ENCODE measurements at regions not wholly inside any gene's neighbourhood (a gene's known extent, or its start where the extent isn't known, plus 50 kb on each side); places are given as distances from the start of the nearest gene placed in this dataset.

DNA sequence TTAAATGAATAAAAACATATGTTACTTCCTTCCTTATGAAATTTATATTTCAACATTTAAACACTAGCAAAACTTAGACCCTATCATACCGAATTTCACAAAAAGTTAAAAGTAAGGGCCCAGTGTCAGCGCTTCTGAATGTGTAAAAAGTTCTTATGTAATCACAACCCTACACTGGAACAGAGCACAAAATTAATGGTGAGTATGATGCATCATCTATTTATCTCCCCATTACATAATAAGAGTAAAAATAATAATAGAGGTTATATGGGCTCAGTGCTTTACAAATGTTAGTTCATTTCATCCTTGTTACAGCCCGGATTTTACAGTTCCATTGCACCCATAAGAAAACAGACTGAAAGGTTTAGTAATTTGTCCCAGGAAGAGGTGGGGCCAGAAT is 144.9 kb upstream of the POU3F3 start:
- H3K36me3 ChIP-seq: no peaks in the 10 kb centered on the region
- DNase-seq: no peak
- H3K4me1 ChIP-seq: no peaks in the 10 kb centered on the region
- H3K27ac ChIP-seq: no peak overlapping the region
- no peaks in the 10 kb centered on the region for H3K27me3 ChIP-seq
- no peak overlapping the region for H3K4me3 ChIP-seq
- WGBS, 2 donors: 72 to 88% methylated on average over 3 of the region's 3 CpGs
- intact Hi-C loops (cut with DNase I): no loop called here
- TF ChIP-seq POLR2A (IDR thresholded peaks at IDR 0.05) (no peak), CTCF (IDR thresholded peaks at IDR 0.05) (no peak), POLR2AphosphoS5 (IDR thresholded peaks at IDR 0.05) (no peak), EP300 (IDR thresholded peaks at IDR 0.05) (no peak)
- H3K9me3 ChIP-seq: no peaks in the 10 kb centered on the region

DNA sequence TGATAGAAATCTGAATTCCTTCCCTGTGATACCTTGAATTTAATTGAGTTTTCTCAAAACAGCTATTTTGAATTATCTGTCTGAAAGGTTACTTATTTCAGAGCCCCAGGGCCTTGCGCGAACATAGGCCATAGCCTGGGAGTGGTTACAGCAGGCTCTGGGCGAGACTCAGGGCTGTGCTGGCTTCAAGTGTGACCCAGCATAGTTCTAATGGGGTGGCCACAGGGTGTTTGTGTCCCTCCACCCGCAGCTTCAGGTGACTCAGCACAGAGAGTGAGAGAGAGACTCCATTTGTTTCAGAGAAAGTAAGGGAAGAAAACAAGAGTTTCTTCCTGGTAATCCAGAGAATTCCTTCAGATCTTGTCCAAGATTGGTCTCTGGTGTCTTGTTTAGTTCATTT is 137.9 kb upstream of the POU3F3 start:
- H3K4me1 ChIP-seq: no peaks in the 10 kb centered on the region
- WGBS, 2 donors: 85 to 89% methylated on average over 4 of the region's 4 CpGs
- no peaks in the 10 kb centered on the region for H3K36me3 ChIP-seq
- intact Hi-C loops (cut with DNase I): no loop called here
- TF ChIP-seq POLR2AphosphoS5 (IDR thresholded peaks at IDR 0.05) (no peak), CTCF (IDR thresholded peaks at IDR 0.05) (no peak), EP300 (IDR thresholded peaks at IDR 0.05) (no peak), POLR2A (IDR thresholded peaks at IDR 0.05) (no peak)
- no peak overlapping the region for H3K4me3 ChIP-seq
- H3K9me3 ChIP-seq: no peaks in the 10 kb centered on the region
- H3K27me3 ChIP-seq: no peaks in the 10 kb centered on the region
- no peak overlapping the region for H3K27ac ChIP-seq
- DNase-seq: no peak

DNA sequence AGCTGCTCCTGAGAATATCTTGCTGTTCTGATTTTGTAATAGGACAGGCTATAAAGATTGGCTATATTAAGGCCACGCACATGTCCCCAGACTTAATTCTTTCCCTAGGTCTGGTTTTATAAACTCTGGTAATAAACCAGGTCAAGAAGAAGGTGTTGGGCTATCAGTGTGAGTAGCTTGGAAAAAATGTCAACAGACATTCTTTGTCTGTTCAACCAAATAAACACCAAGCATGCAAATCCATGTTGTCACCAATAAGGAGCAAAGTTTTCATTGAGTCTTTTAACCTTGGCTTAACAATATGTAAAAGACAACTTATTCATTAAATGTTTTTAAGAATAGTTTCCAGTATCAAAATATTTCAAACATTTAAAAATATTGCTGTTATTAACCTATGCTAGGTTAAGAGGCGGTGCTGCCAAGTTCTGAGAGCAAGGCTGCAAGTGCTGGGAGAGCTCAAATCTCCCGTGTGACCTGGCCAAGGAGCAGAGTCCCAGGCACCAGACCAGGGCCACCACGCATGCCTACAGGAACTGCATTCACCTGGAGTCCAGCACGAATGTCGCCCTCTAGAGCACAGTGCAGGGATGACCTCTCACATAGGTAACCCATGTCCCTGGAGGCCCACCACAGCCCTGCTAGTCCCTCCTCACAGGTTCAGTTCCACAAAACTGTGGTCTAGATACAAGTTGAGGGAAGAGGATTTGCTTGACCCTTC is 120.5 kb upstream of the POU3F3 start:
- no peak for DNase-seq
- H3K4me3 ChIP-seq: no peak overlapping the region
- H3K4me1 ChIP-seq: no peaks in the 10 kb centered on the region
- no peak for TF ChIP-seq CTCF (IDR thresholded peaks at IDR 0.05)
- TF ChIP-seq POLR2A (IDR thresholded peaks at IDR 0.05): no peak
- no peak for TF ChIP-seq POLR2AphosphoS5 (IDR thresholded peaks at IDR 0.05)
- TF ChIP-seq EP300 (IDR thresholded peaks at IDR 0.05): no peak
- WGBS, 2 donors: 47 to 73% methylated on average over 6 of the region's 6 CpGs
- peaks cover 0 to 5% (median 0%) of the 10 kb centered on the region in 4 donors for H3K9me3 ChIP-seq
- H3K36me3 ChIP-seq: no peaks in the 10 kb centered on the region
- H3K27me3 ChIP-seq: no peaks in the 10 kb centered on the region
- no peak overlapping the region for H3K27ac ChIP-seq
- intact Hi-C loops (cut with DNase I): no loop called here

GRCh38 chr2:104734937-104735586 is 118.9 kb upstream of the POU3F3 start:
- Histone ChIP-seq H3K4me1 (no peaks in the 10 kb centered on the region), H3K36me3 (no peaks in the 10 kb centered on the region), H3K9me3 (peaks cover 0 to 5% (median 0%) of the 10 kb centered on the region in 4 donors), H3K4me3 (no peak overlapping the region), H3K27me3 (no peaks in the 10 kb centered on the region), H3K27ac (no peak overlapping the region)
- 43 to 57% methylated on average over 6 of the region's 6 CpGs for WGBS, 2 donors
- DNase-seq: no peak
- intact Hi-C loops (cut with DNase I): no loop called here
- TF ChIP-seq EP300 (IDR thresholded peaks at IDR 0.05) (no peak), POLR2AphosphoS5 (IDR thresholded peaks at IDR 0.05) (no peak), POLR2A (IDR thresholded peaks at IDR 0.05) (no peak), CTCF (IDR thresholded peaks at IDR 0.05) (no peak)
